ENCODE measurements at regions not wholly inside any gene's neighbourhood (a gene's known extent, or its start where the extent isn't known, plus 50 kb on each side); places are given as distances from the start of the nearest gene placed in this dataset.
"Not testable (repeated sequence)": the region's sequence is repeated elsewhere in the genome, so short reads cannot be mapped to it uniquely, and the experiment has no call there.

GRCh38 chr4:23976423-23976822 is 86.6 kb upstream of the PPARGC1A start:
- no peak for DNase-seq

- no peak for DNase-seq
Observed at GRCh38 chr4:23973308-23973855, 83.5 kb upstream of the PPARGC1A start.

GRCh38 chr4:23972805-23973204 is 83.0 kb upstream of the PPARGC1A start:
- DNase-seq, result no peak

GRCh38 chr4:23972187-23972586 is 82.3 kb upstream of the PPARGC1A start:
- no peak for DNase-seq

- no peak for DNase-seq
Observed at GRCh38 chr4:23970201-23970850, 80.5 kb upstream of the PPARGC1A start.

- DNase-seq, result no peak
Observed at GRCh38 chr4:23969635-23970145, 79.8 kb upstream of the PPARGC1A start.

- no peak for DNase-seq
Observed at GRCh38 chr4:23967281-23967680, 77.4 kb upstream of the PPARGC1A start.

- DNase-seq, result peak; percentile 13
Observed at GRCh38 chr4:23966725-23967124, 76.9 kb upstream of the PPARGC1A start.

GRCh38 chr4:23962462-23962861 is 72.6 kb upstream of the PPARGC1A start:
- DNase-seq, result no peak

GRCh38 chr4:23961395-23961794 is 71.5 kb upstream of the PPARGC1A start:
- not testable (repeated sequence) for DNase-seq

- no peak for DNase-seq
Observed at GRCh38 chr4:23959396-23960148, 69.7 kb upstream of the PPARGC1A start.

- DNase-seq, result no peak
Observed at GRCh38 chr4:23958749-23959148, 68.9 kb upstream of the PPARGC1A start.

GRCh38 chr4:23957465-23957864 is 67.6 kb upstream of the PPARGC1A start:
- no peak for DNase-seq

- DNase-seq, result no peak
Observed at GRCh38 chr4:23956601-23957364, 66.9 kb upstream of the PPARGC1A start.

GRCh38 chr4:23952258-23952657 is 62.4 kb upstream of the PPARGC1A start:
- DNase-seq, result no peak

GRCh38 chr4:23947826-23948225 is 58.0 kb upstream of the PPARGC1A start:
- no peak for DNase-seq

- DNase-seq, result no peak
Observed at GRCh38 chr4:23946299-23946698, 56.5 kb upstream of the PPARGC1A start.

GRCh38 chr4:23945451-23946017 is 55.7 kb upstream of the PPARGC1A start:
- peak; percentile 88 for DNase-seq

GRCh38 chr4:23944556-23944955 is 54.7 kb upstream of the PPARGC1A start:
- DNase-seq, result not testable (repeated sequence)

- no peak for DNase-seq
Observed at GRCh38 chr4:23943478-23943877, 53.6 kb upstream of the PPARGC1A start.

- DNase-seq, result no peak
Observed at GRCh38 chr4:23942471-23942870, 52.6 kb upstream of the PPARGC1A start.
